ENCODE measurements at regions not wholly inside any gene's neighbourhood (a gene's known extent, or its start where the extent isn't known, plus 50 kb on each side); places are given as distances from the start of the nearest gene placed in this dataset.

DNA sequence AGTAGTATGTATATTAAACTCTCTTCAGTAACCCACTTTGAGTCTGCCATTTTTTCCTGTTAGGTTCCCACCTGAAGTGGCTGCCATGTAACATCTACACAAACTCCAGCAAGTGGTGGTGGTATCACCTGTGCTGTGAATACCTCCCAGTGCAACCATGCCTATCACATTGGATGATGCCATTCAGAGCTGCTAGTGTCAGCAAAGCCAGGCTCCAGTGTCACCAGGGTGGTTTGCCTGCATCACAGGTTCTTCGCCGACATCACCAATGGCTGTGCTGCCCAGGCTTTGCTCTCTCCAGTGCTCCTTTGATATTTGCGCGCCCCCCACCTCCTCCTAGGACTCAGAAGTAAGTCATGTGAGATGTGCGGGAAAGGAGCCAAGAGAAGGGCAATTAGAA, 162.6 kb upstream of the FOXA2 start:
- in situ Hi-C loops (cut with HindIII; ENCODE audit: low sequenced_read_pairs): no loop called here
- H3K4me3 ChIP-seq (ENCODE audit: low read depth, low read length): no peak overlapping the region
- DNase-seq (ENCODE audit: low read depth): no peak
- TF ChIP-seq, protein P1, sequence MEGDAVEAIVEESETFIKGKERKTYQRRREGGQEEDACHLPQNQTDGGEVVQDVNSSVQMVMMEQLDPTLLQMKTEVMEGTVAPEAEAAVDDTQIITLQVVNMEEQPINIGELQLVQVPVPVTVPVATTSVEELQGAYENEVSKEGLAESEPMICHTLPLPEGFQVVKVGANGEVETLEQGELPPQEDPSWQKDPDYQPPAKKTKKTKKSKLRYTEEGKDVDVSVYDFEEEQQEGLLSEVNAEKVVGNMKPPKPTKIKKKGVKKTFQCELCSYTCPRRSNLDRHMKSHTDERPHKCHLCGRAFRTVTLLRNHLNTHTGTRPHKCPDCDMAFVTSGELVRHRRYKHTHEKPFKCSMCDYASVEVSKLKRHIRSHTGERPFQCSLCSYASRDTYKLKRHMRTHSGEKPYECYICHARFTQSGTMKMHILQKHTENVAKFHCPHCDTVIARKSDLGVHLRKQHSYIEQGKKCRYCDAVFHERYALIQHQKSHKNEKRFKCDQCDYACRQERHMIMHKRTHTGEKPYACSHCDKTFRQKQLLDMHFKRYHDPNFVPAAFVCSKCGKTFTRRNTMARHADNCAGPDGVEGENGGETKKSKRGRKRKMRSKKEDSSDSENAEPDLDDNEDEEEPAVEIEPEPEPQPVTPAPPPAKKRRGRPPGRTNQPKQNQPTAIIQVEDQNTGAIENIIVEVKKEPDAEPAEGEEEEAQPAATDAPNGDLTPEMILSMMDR (IDR thresholded peaks at IDR 0.05; ENCODE audit: low read depth, low read length, missing control alignments): no peak

DNA sequence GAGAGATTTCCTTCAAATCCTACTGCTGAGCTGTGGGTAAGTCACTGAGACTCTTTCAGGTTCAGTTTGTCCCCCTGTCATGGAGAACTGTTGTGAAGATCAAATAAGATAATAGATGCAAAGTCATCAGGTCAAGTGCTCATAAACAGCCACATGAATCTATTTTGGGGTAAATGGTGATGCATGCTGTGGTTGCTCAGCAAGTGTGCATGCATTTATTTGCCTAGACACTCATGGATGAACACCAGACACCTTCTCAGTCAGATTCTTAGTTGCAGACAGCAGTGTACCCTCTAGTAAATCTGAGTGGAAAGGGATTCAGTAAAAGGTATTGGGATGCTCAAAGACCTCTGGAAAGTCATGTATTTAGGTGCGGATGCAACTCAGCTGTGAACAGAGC, 168.0 kb upstream of the FOXA2 start:
- in situ Hi-C loops (cut with HindIII; ENCODE audit: low sequenced_read_pairs): no loop called here
- TF ChIP-seq, protein P1 (IDR thresholded peaks at IDR 0.05; ENCODE audit: low read depth, low read length, missing control alignments): no peak
- DNase-seq (ENCODE audit: low read depth): no peak
- no peak overlapping the region for H3K4me3 ChIP-seq (ENCODE audit: low read depth, low read length)

GRCh38 chr20:22757424-22758183, 173.2 kb upstream of the FOXA2 start:
- H3K4me3 ChIP-seq (ENCODE audit: low read depth, low read length): no peak overlapping the region
- in situ Hi-C loops (cut with HindIII; ENCODE audit: low sequenced_read_pairs): no loop called here

GRCh38 chr20:22758815-22759214, 174.4 kb upstream of the FOXA2 start:
- in situ Hi-C loops (cut with HindIII; ENCODE audit: low sequenced_read_pairs): no loop called here
- TF ChIP-seq, protein P1 (IDR thresholded peaks at IDR 0.05; ENCODE audit: low read depth, low read length, missing control alignments): no peak
- DNase-seq (ENCODE audit: low read depth): no peak
- H3K4me3 ChIP-seq (ENCODE audit: low read depth, low read length): no peak overlapping the region

More at GRCh38 chr20:22757424-22758183, 173.2 kb upstream of the FOXA2 start:
- TF ChIP-seq, protein P1 (IDR thresholded peaks at IDR 0.05; ENCODE audit: low read depth, low read length, missing control alignments): no peak
- no peak for DNase-seq (ENCODE audit: low read depth)

DNA sequence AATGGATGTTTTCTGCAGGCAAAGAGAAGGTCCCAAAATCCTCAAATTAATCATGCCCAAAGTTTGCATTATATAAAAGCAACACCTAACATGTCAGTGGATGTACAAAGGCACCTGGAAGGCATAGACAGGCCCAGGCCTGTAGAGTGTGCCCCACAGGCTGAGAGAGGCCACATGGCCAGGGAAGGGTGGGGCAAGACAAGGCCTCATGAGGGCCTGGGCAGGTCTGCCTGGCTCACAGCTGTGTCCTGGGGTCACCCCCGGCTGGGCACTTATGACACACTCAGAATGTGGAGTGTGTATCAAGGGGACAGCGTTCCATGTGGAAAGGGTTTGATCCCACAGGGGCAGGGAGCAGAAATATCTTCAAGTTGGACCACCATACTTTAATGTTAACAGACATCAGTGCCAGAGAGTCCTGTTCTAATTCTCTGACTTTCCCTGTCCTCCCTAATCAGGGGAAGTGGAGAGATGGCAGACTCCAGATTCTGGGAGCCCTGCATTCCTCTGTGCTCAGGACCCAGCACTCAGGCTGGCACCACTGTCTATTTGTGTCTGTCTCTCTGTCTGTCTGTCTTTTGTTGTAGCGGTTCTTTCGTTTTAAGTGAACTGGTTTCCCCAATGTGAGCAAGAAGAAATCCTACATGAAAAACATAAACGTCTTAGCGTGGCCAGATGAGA, 178.3 kb upstream of the FOXA2 start:
- TF ChIP-seq, protein P1 (IDR thresholded peaks at IDR 0.05; ENCODE audit: low read depth, low read length, missing control alignments): no peak
- no peak for DNase-seq (ENCODE audit: low read depth)
- in situ Hi-C loops (cut with HindIII; ENCODE audit: low sequenced_read_pairs): no loop called here
- H3K4me3 ChIP-seq (ENCODE audit: low read depth, low read length): no peak overlapping the region

GRCh38 chr20:22763257-22763906, 179.0 kb upstream of the FOXA2 start:
- no peak overlapping the region for H3K4me3 ChIP-seq (ENCODE audit: low read depth, low read length)
- TF ChIP-seq, protein P1 (IDR thresholded peaks at IDR 0.05; ENCODE audit: low read depth, low read length, missing control alignments): no peak
- no peak for DNase-seq (ENCODE audit: low read depth)
- in situ Hi-C loops (cut with HindIII; ENCODE audit: low sequenced_read_pairs): no loop called here
